GM12878 (cell line): ENCODE measurements at regions not wholly inside any gene's neighbourhood (a gene's known extent, or its start where the extent isn't known, plus 50 kb on each side); places are given as distances from the start of the nearest gene placed in this dataset.

Source experiments
- ATAC-seq: fragments of 200-7000 bp; cut with Tn5 transposase; 3 replicates; pipeline ENCODE4 v1.9.1; 2020; ENCODE audit warnings: mild to moderate bottlenecking, moderate library complexity
- BruUV-seq: library from RNA; stranded (reverse); fragments of 400-500 nt; replicated peaks from 2 replicates; lab custom pipeline; 2021; lab: Mats Ljungman, UMichigan
- CTCF ChIA-PET: fragments of 300-600 bp; sonication (Branson Sonifier 250); formaldehyde crosslinking; extraction: SDS; loops from one replicate; lab custom pipeline; 2021; ENCODE audit warnings: inconsistent platforms; lab: Yijun Ruan, JAX
- POLR2A ChIA-PET: fragments of 350-600 bp; formaldehyde crosslinking; extraction: SDS; loops from one replicate; lab custom pipeline; 2021; ENCODE audit warnings: inconsistent platforms; lab: Charles Lee
- RAD21 ChIA-PET: fragments of 300-600 bp; sonication (Branson Sonifier 250); formaldehyde crosslinking; loops from one replicate; lab custom pipeline; 2023; ENCODE audit warnings: antibody characterized with exemption; ENCODE audit not compliant: unreplicated experiment; lab: Charles Lee
- SMC1A ChIA-PET: fragments of 300-600 bp; sonication (Branson Sonifier 250); formaldehyde crosslinking; loops from one replicate; lab custom pipeline; 2023; ENCODE audit not compliant: unreplicated experiment, uncharacterized antibody; lab: Charles Lee
- DNase-seq: peaks from one replicate; pipeline ENCODE4 v3.0.0-alpha.2; 2011; ENCODE audit warnings: low read depth, low spot score
- FAIRE-seq: peaks from 3 replicates; lab custom pipeline; 2011; peaks lifted over from hg19 to GRCh38; lab: Jason Lieb, UNC
- H2AFZ ChIP-seq: 2 replicates; pipeline ENCODE4 v1.6.0; 2011; ENCODE audit warnings: low read depth, low read length, control low read depth; ENCODE audit not compliant: control insufficient read depth
- H3K27ac ChIP-seq: 2 replicates; pipeline ENCODE4 v1.5.1; 2011; ENCODE audit warnings: control low read depth; ENCODE audit not compliant: control insufficient read depth, insufficient read depth
- H3K27me3 ChIP-seq, 2 experiments: replicated peaks in 1 of 2; 2 replicates each; pipeline versions ENCODE4 v1.6.0 to v1.6.1; 2011; ENCODE audit warnings: low read length in 1 of 2; ENCODE audit not compliant: control insufficient read depth in 2 of 2, insufficient read depth in 2 of 2
- H3K36me3 ChIP-seq, 2 experiments: 2 replicates each; pipeline ENCODE4 v1.5.1; 2011; ENCODE audit warnings: low read length in 1 of 2; ENCODE audit not compliant: control insufficient read depth in 2 of 2, insufficient read depth in 2 of 2
- H3K4me1 ChIP-seq: 2 replicates; pipeline ENCODE4 v1.6.1; 2011; ENCODE audit warnings: mild to moderate bottlenecking, low read length, moderate library complexity, mixed read lengths; ENCODE audit not compliant: control insufficient read depth, insufficient read depth
- H3K4me2 ChIP-seq: 2 replicates; pipeline ENCODE4 v1.6.0; 2011; ENCODE audit warnings: control low read depth; ENCODE audit not compliant: control insufficient read depth, insufficient read depth
- H3K4me3 ChIP-seq: fragments of 200-600 bp; sonication (generic); 2 replicates; pipeline ENCODE4 v1.5.1; 2016
- H3K79me2 ChIP-seq: 2 replicates; pipeline ENCODE4 v1.6.0; 2011; ENCODE audit warnings: low read length; ENCODE audit not compliant: control insufficient read depth, insufficient read depth
- H3K9ac ChIP-seq: 2 replicates; pipeline ENCODE4 v1.8.0; 2011; ENCODE audit warnings: low read length, control low read depth, mixed read lengths; ENCODE audit not compliant: control insufficient read depth, insufficient read depth
- H3K9me3 ChIP-seq: replicated peaks from 3 replicates; pipeline ENCODE4 v1.5.1; 2011; ENCODE audit warnings: mild to moderate bottlenecking, low read length; ENCODE audit not compliant: control insufficient read depth, insufficient read depth
- H4K20me1 ChIP-seq: 2 replicates; pipeline ENCODE4 v1.6.0; 2011; ENCODE audit not compliant: control insufficient read depth, insufficient read depth
- BMI1 ChIP-seq: fragments of 450-650 bp; IDR thresholded peaks from 2 replicates; pipeline ENCODE4 v1.6.1; 2016; ENCODE audit warnings: mild to moderate bottlenecking, moderate library complexity, borderline replicate concordance
- GATAD2B ChIP-seq: fragments of 450-650 bp; conservative IDR thresholded peaks from 2 replicates; pipeline ENCODE4 v1.6.1; 2017; ENCODE audit warnings: low read depth, mild to moderate bottlenecking, moderate library complexity
- HSF1 ChIP-seq: fragments of 150-350 bp; IDR thresholded peaks from 2 replicates; pipeline ENCODE4 v1.6.1; 2014; ENCODE audit warnings: mild to moderate bottlenecking, low read depth, low read length
- IKZF1 ChIP-seq: fragments of 450-650 bp; conservative IDR thresholded peaks from 2 replicates; pipeline ENCODE4 v1.6.1; 2017; ENCODE audit warnings: antibody characterized with exemption, mild to moderate bottlenecking
- IRF3 ChIP-seq: fragments of 450-650 bp; IDR thresholded peaks from 2 replicates; pipeline ENCODE4 v1.6.1; 2014; ENCODE audit warnings: mild to moderate bottlenecking
- MAX ChIP-seq: IDR thresholded peaks from 2 replicates; pipeline ENCODE4 v1.6.1; 2012; ENCODE audit warnings: low read depth, low read length, improper control_type of control experiment
- MEF2A ChIP-seq: IDR thresholded peaks from 2 replicates; pipeline ENCODE4 v1.6.1; 2011; ENCODE audit warnings: low read depth, mild to moderate bottlenecking, low read length, moderate library complexity; ENCODE audit not compliant: insufficient read depth
- MYB ChIP-seq: fragments of 150-350 bp; IDR thresholded peaks from 2 replicates; pipeline ENCODE4 v1.6.1; 2014; ENCODE audit warnings: mild to moderate bottlenecking, low read depth, low read length, borderline replicate concordance
- NKRF ChIP-seq: fragments of 450-650 bp; conservative IDR thresholded peaks from 2 replicates; pipeline ENCODE4 v1.6.1; 2017; ENCODE audit warnings: mild to moderate bottlenecking, moderate library complexity
- PAX5 ChIP-seq: IDR thresholded peaks from 2 replicates; pipeline ENCODE4 v1.6.1; 2011; ENCODE audit warnings: low read depth, low read length, borderline replicate concordance
- RAD51 ChIP-seq: fragments of 450-650 bp; IDR thresholded peaks from 2 replicates; pipeline ENCODE4 v1.6.1; 2016; ENCODE audit warnings: moderate library complexity, mild to moderate bottlenecking, inconsistent platforms
- TCF7 ChIP-seq: IDR thresholded peaks from 2 replicates; pipeline ENCODE4 v1.6.1; 2014; ENCODE audit warnings: antibody characterized with exemption, borderline replicate concordance
- ZBTB4 ChIP-seq: fragments of 450-650 bp; formaldehyde crosslinking; IDR thresholded peaks from 2 replicates; pipeline ENCODE4 v1.4.0; 2022; ENCODE audit warnings: mild to moderate bottlenecking, moderate library complexity
- ZNF384 ChIP-seq: IDR thresholded peaks from 2 replicates; pipeline ENCODE4 v1.6.1; 2012; ENCODE audit warnings: low read depth, mild to moderate bottlenecking, low read length, improper control_type of control experiment, borderline replicate concordance
- WGBS: methylation state at CpG from one replicate; pipeline ENCODE4 v1.1.6; 2016; ENCODE audit warnings: low lambda C conversion rate; ENCODE audit not compliant: insufficient replicate concordance, insufficient coverage; ENCODE audit errors: missing lambda C conversion rate; 5-methylcytosine and 5-hydroxymethylcytosine counted together
- in situ Hi-C: fragments of 300-500 bp; cut with MboI; formaldehyde crosslinking; loops from 9 replicates; pipeline ENCODE4 v1.14.3; 2018; ENCODE audit warnings: mixed read lengths
- intact Hi-C: fragments of 100-400 bp; cut with micrococcal nuclease; formaldehyde crosslinking; loops from one replicate; pipeline ENCODE4 v1.14.2; 2022; ENCODE audit not compliant: unreplicated experiment

- SMC1A ChIA-PET = interaction anchor here (0.5 kb wide), 1 partner anchor 148 kb away, joined by 3 read pairs; no protein-coding TSS in a partner anchor
- no peak overlapping the region for H3K9ac ChIP-seq
- H3K4me3 ChIP-seq = no peak overlapping the region
- no peak overlapping the region for H3K4me2 ChIP-seq
- H2AFZ ChIP-seq = no peak overlapping the region
- no peak for ATAC-seq
- RAD21 ChIA-PET = no interaction called here
- no peak for DNase-seq
- no peaks in the 10 kb centered on the region for H3K4me1 ChIP-seq
- 50% methylated on average over 9 of the region's 9 CpGs for WGBS
- H4K20me1 ChIP-seq = no peaks in the 10 kb centered on the region
- no peaks in the 10 kb centered on the region for H3K9me3 ChIP-seq
- CTCF ChIA-PET = no interaction called here
- TF ChIP-seq MEF2A (no peak), ZNF384 (no peak), RAD51 (no peak), MAX (no peak), BMI1 (no peak), HSF1 (no peak), ZBTB4 (CRISPR knock-in tag) (no peak), TCF7 (no peak), NKRF (no peak), IKZF1 (no peak), PAX5 (no peak), GATAD2B (no peak), IRF3 (no peak), MYB (no peak)
- POLR2A ChIA-PET = no interaction called here
- no peaks in the 10 kb centered on the region for H3K27me3 ChIP-seq
- no TSS peak for BruUV-seq
- intact Hi-C loops = no loop called here
- H3K79me2 ChIP-seq = no peaks in the 10 kb centered on the region
- H3K27ac ChIP-seq = no peak overlapping the region
- in situ Hi-C loops = no loop called here
- no peaks in the 10 kb centered on the region for H3K36me3 ChIP-seq
- no peak for FAIRE-seq
Observed at GRCh38 chr13:91272235-91272777, 75.2 kb upstream of the MIR17HG start.
